ENCODE measurements at regions not wholly inside any gene's neighbourhood (a gene's known extent, or its start where the extent isn't known, plus 50 kb on each side); places are given as distances from the start of the nearest gene placed in this dataset.

DNA sequence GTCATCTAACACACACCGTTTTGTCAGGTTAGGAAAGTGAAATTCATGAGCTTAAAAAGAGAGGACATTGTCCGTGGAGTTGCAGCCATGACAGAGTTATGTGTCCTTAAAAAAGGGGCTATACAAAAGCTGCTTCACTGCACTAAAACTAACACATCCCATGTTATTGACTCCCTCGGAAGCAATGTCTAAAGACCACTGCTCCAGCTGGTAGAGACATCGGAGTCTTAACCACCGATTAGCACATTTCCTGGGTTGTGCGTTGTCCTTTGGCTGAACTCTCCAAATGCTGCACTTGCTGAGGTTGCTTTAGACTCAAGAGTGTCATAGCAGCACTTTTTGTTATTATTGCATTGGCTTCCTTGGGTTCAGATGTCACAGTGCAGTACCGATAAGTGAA is 128.3 kb upstream of the C9orf72 start:
- TF ChIP-seq, protein P1, sequence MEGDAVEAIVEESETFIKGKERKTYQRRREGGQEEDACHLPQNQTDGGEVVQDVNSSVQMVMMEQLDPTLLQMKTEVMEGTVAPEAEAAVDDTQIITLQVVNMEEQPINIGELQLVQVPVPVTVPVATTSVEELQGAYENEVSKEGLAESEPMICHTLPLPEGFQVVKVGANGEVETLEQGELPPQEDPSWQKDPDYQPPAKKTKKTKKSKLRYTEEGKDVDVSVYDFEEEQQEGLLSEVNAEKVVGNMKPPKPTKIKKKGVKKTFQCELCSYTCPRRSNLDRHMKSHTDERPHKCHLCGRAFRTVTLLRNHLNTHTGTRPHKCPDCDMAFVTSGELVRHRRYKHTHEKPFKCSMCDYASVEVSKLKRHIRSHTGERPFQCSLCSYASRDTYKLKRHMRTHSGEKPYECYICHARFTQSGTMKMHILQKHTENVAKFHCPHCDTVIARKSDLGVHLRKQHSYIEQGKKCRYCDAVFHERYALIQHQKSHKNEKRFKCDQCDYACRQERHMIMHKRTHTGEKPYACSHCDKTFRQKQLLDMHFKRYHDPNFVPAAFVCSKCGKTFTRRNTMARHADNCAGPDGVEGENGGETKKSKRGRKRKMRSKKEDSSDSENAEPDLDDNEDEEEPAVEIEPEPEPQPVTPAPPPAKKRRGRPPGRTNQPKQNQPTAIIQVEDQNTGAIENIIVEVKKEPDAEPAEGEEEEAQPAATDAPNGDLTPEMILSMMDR (conservative IDR thresholded peaks at IDR 0.05; ENCODE audit: control insufficient read depth, insufficient read depth, low read depth, low read length) = no peak
- no peak for DNase-seq (ENCODE audit: low read depth)
- no peak overlapping the region for H3K4me3 ChIP-seq (ENCODE audit: control insufficient read depth, low read depth, low read length)

GRCh38 chr9:27703216-27703980 is 130.1 kb upstream of the C9orf72 start:
- TF ChIP-seq, protein P1 (conservative IDR thresholded peaks at IDR 0.05; ENCODE audit: control insufficient read depth, insufficient read depth, low read depth, low read length) = no peak
- H3K4me3 ChIP-seq (ENCODE audit: control insufficient read depth, low read depth, low read length) = no peak overlapping the region

GRCh38 chr9:27711241-27711640 is 138.0 kb upstream of the C9orf72 start:
- TF ChIP-seq, protein P1 (conservative IDR thresholded peaks at IDR 0.05; ENCODE audit: control insufficient read depth, insufficient read depth, low read depth, low read length) = no peak
- no peak overlapping the region for H3K4me3 ChIP-seq (ENCODE audit: control insufficient read depth, low read depth, low read length)
- DNase-seq (ENCODE audit: low read depth) = no peak

More at GRCh38 chr9:27703216-27703980, 130.1 kb upstream of the C9orf72 start:
- DNase-seq (ENCODE audit: low read depth) = no peak

GRCh38 chr9:27712806-27713205 is 139.5 kb upstream of the C9orf72 start:
- H3K4me3 ChIP-seq (ENCODE audit: control insufficient read depth, low read depth, low read length) = no peak overlapping the region
- TF ChIP-seq, protein P1 (conservative IDR thresholded peaks at IDR 0.05; ENCODE audit: control insufficient read depth, insufficient read depth, low read depth, low read length) = no peak
- DNase-seq (ENCODE audit: low read depth) = no peak

DNA sequence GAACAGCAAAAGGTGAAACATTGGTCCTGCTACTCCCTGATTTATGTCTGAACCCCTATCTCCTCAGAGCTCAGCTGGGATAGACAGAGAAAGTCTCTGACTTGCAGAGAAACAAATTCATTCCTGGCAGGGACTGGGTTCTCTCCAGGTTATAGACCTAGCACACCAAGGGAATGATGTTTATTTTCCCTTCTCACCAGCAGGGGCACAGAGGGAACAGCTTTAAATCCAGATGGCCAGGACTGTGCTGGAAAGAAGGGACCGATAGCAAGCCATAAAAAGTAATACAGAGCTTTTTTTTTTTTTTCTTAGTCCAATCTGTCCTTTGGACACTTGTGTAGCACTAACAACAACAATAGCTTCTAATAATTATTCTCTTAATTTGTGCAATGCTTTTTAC is 141.1 kb upstream of the C9orf72 start:
- H3K4me3 ChIP-seq (ENCODE audit: control insufficient read depth, low read depth, low read length) = no peak overlapping the region
- TF ChIP-seq, protein P1 (conservative IDR thresholded peaks at IDR 0.05; ENCODE audit: control insufficient read depth, insufficient read depth, low read depth, low read length) = no peak
- no peak for DNase-seq (ENCODE audit: low read depth)

GRCh38 chr9:27715651-27716050 is 142.4 kb upstream of the C9orf72 start:
- DNase-seq (ENCODE audit: low read depth) = no peak
- H3K4me3 ChIP-seq (ENCODE audit: control insufficient read depth, low read depth, low read length) = no peak overlapping the region
- TF ChIP-seq, protein P1 (conservative IDR thresholded peaks at IDR 0.05; ENCODE audit: control insufficient read depth, insufficient read depth, low read depth, low read length) = no peak
